ENCODE measurements at regions not wholly inside any gene's neighbourhood (a gene's known extent, or its start where the extent isn't known, plus 50 kb on each side); places are given as distances from the start of the nearest gene placed in this dataset.
A peak's percentile ranks its signal among the peaks of the same experiment; 100 is the strongest.

DNA sequence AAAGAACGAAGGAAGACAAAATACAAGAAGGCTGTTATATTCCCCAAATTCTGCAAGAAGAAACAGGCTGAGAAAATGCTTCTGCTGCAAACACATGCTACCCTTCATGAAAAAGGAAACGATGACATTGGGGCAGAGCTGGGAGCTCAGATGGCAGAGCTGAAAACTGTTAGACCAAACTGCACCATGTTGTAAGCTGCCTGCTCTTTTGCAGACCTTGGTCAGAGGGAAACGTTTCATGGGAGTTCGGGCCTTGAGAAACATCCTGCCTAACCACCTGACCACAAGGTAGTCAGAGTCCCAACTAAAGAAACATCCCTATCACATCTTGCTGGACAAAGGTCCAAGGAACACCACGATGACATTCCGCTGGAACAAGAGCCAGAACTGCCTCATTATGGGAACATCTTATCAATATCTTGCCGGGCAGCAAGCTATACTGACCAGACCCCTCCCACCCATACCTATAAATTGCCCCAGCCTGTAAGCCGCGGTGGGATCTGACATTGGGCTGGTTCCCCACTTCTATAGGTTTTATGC lies 110.7 kb upstream of the CTSC start:
- DNase-seq, result no peak
- no peak for ATAC-seq
- Mint-ChIP-seq H3K4me1 (no peaks in the 10 kb centered on the region), H3K27me3 (no peaks in the 10 kb centered on the region), H3K27ac (no peak overlapping the region), H3K9me3 (peaks cover 6% of the 10 kb centered on the region in 2 donors), H3K4me3 (no peak overlapping the region)

- Mint-ChIP-seq H3K4me3 (no peak overlapping the region), H3K9me3 (peaks cover 6% of the 10 kb centered on the region in 2 donors), H3K4me1 (no peaks in the 10 kb centered on the region), H3K27me3 (no peaks in the 10 kb centered on the region), H3K27ac (peak overlapping the region in 1 of 2 donors; percentile 40)
- ATAC-seq, result no peak
- no peak for DNase-seq
Measured at GRCh38 chr11:88447281-88447680, 109.7 kb upstream of the CTSC start.

GRCh38 chr11:88439356-88439755 lies 101.8 kb upstream of the CTSC start:
- peaks cover 8% of the 10 kb centered on the region for H3K4me1 Mint-ChIP-seq
- DNase-seq (no peak), ATAC-seq (no peak)
- H3K9me3 Mint-ChIP-seq, result peaks cover 7 to 11% of the 10 kb centered on the region in 2 donors
- H3K27ac Mint-ChIP-seq, result no peak overlapping the region
- H3K27me3 Mint-ChIP-seq, result no peaks in the 10 kb centered on the region
- no peak overlapping the region for H3K4me3 Mint-ChIP-seq

DNA sequence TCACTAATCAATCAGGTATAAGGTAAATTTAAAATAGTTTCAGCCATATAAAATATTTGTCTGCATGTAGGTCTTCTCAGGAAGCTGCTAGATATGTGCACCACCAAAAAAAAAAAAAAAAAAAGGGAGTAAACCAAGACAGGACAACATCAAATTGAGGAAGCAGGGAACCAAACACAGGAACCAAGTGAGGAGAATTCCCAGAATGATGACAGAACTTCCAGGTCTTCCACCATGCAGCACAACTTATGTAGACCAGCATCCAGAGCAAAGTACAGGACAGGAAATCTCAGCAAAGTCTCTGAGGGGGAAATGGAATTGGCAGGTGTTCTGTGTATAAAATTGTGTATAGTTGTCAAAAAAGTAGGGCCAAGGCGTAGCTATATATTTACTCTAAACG lies 101.2 kb upstream of the CTSC start:
- ATAC-seq (no peak), DNase-seq (no peak)
- Mint-ChIP-seq H3K4me1 (peaks cover 8% of the 10 kb centered on the region), H3K27ac (no peak overlapping the region), H3K4me3 (no peak overlapping the region), H3K27me3 (no peaks in the 10 kb centered on the region), H3K9me3 (peaks cover 7 to 11% of the 10 kb centered on the region in 2 donors)

DNA sequence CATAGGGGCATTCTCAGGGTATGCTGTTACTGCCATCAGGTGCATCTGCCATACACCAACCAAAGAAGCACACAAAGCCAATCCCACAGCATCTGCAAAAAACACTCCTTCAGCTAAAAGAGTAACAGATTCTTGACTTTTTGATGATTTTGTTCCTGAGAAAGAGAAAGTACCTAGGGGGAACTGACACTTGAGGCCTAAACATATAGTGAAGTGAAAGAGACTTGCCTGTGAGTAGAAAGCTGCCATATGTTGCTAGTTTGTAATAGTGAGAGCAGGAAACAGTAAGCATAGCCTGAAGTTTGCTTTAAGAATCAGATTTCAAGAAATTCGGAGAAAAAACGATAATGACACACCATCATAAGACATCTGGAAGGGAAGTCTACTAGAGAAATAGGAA lies 97.9 kb upstream of the CTSC start:
- no peak for DNase-seq
- no peaks in the 10 kb centered on the region for H3K27me3 Mint-ChIP-seq
- no peak overlapping the region for H3K4me3 Mint-ChIP-seq
- H3K9me3 Mint-ChIP-seq, result peaks cover 7 to 11% of the 10 kb centered on the region in 2 donors
- no peak for ATAC-seq
- H3K4me1 Mint-ChIP-seq, result peaks cover 8% of the 10 kb centered on the region
- no peak overlapping the region for H3K27ac Mint-ChIP-seq

DNA sequence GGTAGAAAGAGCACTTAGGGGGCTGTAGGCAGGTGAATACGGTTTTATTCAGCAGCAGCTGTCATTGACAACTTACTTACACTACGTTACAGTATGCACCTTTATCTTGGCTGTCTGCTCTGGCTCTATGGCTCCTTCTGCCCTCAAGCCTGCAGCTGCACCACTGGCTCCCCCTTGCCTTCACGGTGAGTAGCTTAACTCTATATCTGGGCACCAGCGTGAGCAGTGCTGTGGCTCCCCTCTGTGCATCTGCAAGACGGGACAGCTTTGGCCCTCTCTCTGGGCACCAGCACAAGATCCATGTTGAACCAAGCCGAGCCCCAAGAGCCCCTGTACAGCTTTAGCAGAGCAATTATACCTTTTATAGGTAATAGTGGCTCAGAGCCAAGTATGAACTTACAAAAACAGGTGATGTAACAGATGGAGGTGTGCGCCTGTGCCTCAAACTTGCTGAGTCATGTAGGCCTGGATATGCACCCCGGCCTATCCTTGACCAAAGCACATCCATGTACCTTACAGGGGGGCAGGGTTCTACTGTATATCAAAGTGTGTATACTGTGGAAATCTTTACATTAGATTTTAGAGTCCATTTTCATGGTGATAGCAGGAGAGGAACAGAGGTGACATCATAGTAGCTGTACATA lies 96.9 kb upstream of the CTSC start:
- peaks cover 7 to 11% of the 10 kb centered on the region in 2 donors for H3K9me3 Mint-ChIP-seq
- ATAC-seq, result peak; percentile 49
- peaks cover 8% of the 10 kb centered on the region for H3K4me1 Mint-ChIP-seq
- no peak for DNase-seq
- no peak overlapping the region for H3K4me3 Mint-ChIP-seq
- H3K27me3 Mint-ChIP-seq, result no peaks in the 10 kb centered on the region
- H3K27ac Mint-ChIP-seq, result peak overlapping the region in 1 of 2 donors; percentile 8

- DNase-seq, result no peak
- Mint-ChIP-seq H3K27me3 (no peaks in the 10 kb centered on the region), H3K27ac (peak overlapping the region in 1 of 2 donors; percentile 8), H3K4me1 (peaks cover 8% of the 10 kb centered on the region), H3K4me3 (no peak overlapping the region), H3K9me3 (peaks cover 7 to 11% of the 10 kb centered on the region in 2 donors)
- ATAC-seq, result no peak
Measured at GRCh38 chr11:88433536-88434230, 96.1 kb upstream of the CTSC start.

- Mint-ChIP-seq H3K4me3 (no peak overlapping the region), H3K4me1 (peaks cover 8% of the 10 kb centered on the region), H3K9me3 (peaks cover 2 to 3% of the 10 kb centered on the region in 2 donors), H3K27me3 (no peaks in the 10 kb centered on the region), H3K27ac (no peak overlapping the region)
- ATAC-seq (no peak), DNase-seq (no peak)
Measured at GRCh38 chr11:88431675-88432341, 94.3 kb upstream of the CTSC start.

DNA sequence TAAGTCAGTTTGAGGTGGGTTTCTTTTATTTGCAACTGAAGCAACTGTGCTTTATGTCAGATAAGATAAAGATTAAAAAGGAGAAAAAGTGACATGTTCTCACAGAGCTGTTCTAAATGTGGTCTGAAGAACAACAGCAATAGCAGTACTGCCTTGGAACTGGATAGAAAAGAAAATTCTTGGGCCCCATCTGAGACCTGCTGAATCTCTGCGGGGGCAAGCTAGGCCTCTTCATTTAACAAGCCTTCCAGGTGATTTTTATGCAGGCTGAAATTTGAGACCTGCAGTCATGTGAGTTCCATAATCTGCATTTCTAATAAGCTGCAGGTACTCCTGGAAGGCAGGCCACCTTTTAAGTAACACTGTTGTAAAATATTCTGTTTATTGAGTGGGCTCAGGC lies 91.4 kb upstream of the CTSC start:
- H3K27me3 Mint-ChIP-seq, result no peaks in the 10 kb centered on the region
- H3K27ac Mint-ChIP-seq, result no peak overlapping the region
- peaks cover 7% of the 10 kb centered on the region for H3K4me1 Mint-ChIP-seq
- no peak overlapping the region for H3K4me3 Mint-ChIP-seq
- H3K9me3 Mint-ChIP-seq, result no peaks in the 10 kb centered on the region
- no peak for DNase-seq
- ATAC-seq, result no peak

DNA sequence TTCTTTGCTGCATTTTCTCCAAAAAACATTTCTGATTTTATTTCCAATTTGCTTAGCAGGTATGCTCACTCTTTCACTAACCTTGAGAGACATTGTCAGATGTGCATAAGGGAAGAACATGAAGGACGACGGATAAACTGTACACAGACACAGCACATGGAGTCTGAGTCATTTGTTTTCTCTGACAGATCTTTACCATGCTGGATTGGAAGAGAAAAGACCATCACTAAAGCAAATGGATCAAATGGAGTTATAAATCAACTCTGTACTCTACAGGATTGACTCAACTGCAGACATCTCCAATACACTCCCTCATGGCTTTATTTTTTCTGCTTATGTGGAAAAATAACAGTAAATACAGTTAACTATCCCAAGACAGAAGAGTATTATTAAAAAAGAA lies 90.2 kb upstream of the CTSC start:
- Mint-ChIP-seq H3K4me1 (peaks cover 7% of the 10 kb centered on the region), H3K9me3 (no peaks in the 10 kb centered on the region), H3K27me3 (no peaks in the 10 kb centered on the region), H3K4me3 (no peak overlapping the region), H3K27ac (no peak overlapping the region)
- ATAC-seq (no peak), DNase-seq (no peak)

DNA sequence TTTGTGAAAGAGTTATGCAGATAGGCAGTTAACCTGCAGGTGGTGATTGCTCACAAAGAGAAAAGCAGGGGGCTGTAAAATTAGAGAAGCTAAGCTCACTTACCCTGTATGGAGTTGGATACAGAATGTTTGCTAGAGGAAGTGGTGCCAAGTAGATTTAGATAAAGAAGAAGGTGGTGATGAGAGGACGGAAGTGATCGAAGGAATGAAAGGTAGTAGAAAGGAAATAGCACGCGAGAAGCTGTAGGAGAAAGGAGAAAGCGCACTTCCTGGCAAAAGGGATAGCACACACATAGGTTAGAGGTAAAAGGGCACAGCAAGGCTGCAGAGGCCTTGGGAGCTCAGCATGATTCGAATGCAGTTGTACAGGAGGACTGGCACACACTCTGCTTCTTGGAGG lies 87.3 kb upstream of the CTSC start:
- no peak overlapping the region for H3K4me3 Mint-ChIP-seq
- peaks cover 35% of the 10 kb centered on the region for H3K4me1 Mint-ChIP-seq
- ATAC-seq (no peak), DNase-seq (no peak)
- no peaks in the 10 kb centered on the region for H3K27me3 Mint-ChIP-seq
- no peak overlapping the region for H3K27ac Mint-ChIP-seq
- H3K9me3 Mint-ChIP-seq, result no peaks in the 10 kb centered on the region

DNA sequence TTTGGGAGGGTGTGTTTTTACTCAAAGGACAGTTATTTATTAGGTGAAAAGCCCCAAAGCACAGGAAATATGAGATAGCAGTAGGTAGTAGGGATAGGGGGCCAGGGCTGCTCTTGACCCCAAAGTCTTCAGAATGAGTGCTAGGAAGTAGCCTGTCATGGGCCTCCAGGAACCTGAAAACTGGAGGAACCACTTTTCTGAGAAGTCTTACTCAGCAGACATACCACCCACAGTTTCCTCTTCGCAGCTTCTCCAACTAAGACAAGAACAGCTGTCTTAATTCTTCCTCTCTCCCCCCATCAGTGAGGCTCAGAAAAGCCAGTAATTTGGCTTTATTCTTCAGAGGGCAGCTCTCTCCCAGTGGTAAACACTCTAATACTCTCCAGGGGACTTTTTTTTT lies 84.0 kb upstream of the CTSC start:
- peaks cover 45% of the 10 kb centered on the region for H3K4me1 Mint-ChIP-seq
- ATAC-seq, result peak; percentile 99
- H3K27ac Mint-ChIP-seq, result peak overlapping the region; percentile 37 to 80

DNA sequence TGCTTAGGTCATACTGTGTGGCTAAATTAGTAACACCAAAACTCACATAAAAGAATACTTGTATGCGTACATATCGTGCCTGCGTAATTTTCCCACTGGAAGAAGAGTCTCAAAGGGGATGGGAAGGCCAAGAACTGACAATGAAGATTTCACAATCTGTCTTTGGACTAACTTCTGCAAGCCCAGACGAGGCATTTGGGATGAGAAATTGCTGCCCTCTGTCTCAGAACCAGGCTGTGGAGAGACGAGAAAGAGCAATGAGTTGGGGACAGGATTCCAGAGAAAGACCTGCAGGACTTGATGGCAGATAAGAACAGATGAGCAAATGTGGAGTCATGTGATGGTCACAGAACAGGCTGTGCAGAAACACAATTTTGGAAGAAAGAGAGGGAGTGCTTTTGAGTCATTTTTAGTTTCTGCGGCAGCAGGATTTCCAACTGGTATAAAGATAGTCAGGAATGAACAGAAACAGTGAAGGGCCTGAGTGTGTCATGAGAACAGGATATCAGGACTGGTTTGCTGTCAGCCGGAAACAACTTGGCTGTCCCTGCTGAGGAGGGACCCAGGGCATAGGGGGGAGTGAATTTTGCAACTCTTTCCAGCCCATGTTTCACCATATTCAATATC lies 82.7 kb upstream of the CTSC start:
- H3K9me3 Mint-ChIP-seq, result no peaks in the 10 kb centered on the region
- H3K4me1 Mint-ChIP-seq, result peaks cover 55% of the 10 kb centered on the region
- H3K27ac Mint-ChIP-seq, result no peak overlapping the region
- DNase-seq, result no peak
- ATAC-seq, result no peak
- no peaks in the 10 kb centered on the region for H3K27me3 Mint-ChIP-seq
- H3K4me3 Mint-ChIP-seq, result no peak overlapping the region

More for the DNA sequence above, 84.0 kb upstream of the CTSC start:
- Mint-ChIP-seq H3K27me3 (no peaks in the 10 kb centered on the region), H3K4me3 (peak overlapping the region; percentile 51 to 53), H3K9me3 (no peaks in the 10 kb centered on the region)
- peak; percentile 28 to 52 for DNase-seq

DNA sequence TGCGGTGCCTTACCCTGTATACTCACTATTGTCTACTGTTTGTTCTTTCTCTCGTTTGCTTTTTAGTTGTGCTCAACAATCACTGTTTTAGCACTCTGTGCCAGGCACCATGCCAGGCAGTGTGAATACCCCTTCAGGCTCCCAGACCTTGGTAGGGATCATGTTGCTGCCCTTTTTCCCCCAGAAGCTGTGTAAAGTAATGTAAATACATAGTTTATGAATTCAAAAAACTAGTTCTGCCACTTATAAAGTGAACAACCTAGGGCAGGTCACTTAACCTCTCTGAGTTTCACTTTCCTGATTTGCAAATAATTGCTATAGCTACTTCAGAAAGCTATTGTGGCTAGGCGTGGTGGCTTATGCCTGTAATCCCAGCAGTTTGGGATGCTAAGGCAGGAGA lies 81.0 kb upstream of the CTSC start:
- DNase-seq (no peak), ATAC-seq (no peak)
- H3K4me1 Mint-ChIP-seq, result peaks cover 65% of the 10 kb centered on the region
- H3K4me3 Mint-ChIP-seq, result no peak overlapping the region
- H3K27ac Mint-ChIP-seq, result no peak overlapping the region
- no peaks in the 10 kb centered on the region for H3K27me3 Mint-ChIP-seq
- no peaks in the 10 kb centered on the region for H3K9me3 Mint-ChIP-seq

- Mint-ChIP-seq H3K4me1 (peaks cover 43% of the 10 kb centered on the region), H3K4me3 (peak overlapping the region; percentile 16 to 25), H3K27ac (no peak overlapping the region), H3K9me3 (no peaks in the 10 kb centered on the region), H3K27me3 (no peaks in the 10 kb centered on the region)
- ATAC-seq, result peak; percentile 54
- DNase-seq, result no peak
Measured at GRCh38 chr11:88415495-88415894, 78.0 kb upstream of the CTSC start.
